ENCODE measurements at regions not wholly inside any gene's neighbourhood (a gene's known extent, or its start where the extent isn't known, plus 50 kb on each side); places are given as distances from the start of the nearest gene placed in this dataset.
"Not testable (repeated sequence)": the region's sequence is repeated elsewhere in the genome, so short reads cannot be mapped to it uniquely, and the experiment has no call there.

DNA sequence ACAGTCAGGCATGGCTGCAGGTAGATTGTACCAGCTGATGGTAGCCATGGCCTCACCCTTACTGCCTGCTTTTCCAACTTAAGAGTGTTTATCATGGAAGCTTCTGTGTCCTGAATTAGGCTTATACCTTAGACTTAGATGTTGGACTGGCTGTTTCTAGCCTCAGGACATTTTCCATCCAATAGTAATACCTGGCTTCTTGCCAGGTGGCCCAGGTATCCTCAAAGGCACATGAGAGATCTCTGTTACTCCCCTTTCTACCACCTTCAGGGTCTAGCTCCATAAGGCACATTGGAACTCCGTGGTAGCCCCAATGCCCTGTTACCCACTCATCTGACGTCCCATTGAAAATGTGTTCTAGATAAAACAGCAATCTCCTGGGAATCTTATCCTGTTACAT lies 407.5 kb downstream of the SPRY2 start:
- DNase-seq (ENCODE audit: low read depth in 3 of 3, low spot score in 1 of 3), result no peak

- no peak for DNase-seq (ENCODE audit: low read depth in 3 of 3, low spot score in 1 of 3)
Measured at GRCh38 chr13:79932556-79932955, 408.4 kb downstream of the SPRY2 start.

- not testable (repeated sequence) for DNase-seq (ENCODE audit: low read depth in 3 of 3, low spot score in 1 of 3)
Measured at GRCh38 chr13:79923973-79924556, 416.9 kb downstream of the SPRY2 start.

GRCh38 chr13:79919091-79919490 lies 421.8 kb downstream of the SPRY2 start:
- DNase-seq (ENCODE audit: low read depth in 3 of 3, low spot score in 1 of 3), result no peak

DNA sequence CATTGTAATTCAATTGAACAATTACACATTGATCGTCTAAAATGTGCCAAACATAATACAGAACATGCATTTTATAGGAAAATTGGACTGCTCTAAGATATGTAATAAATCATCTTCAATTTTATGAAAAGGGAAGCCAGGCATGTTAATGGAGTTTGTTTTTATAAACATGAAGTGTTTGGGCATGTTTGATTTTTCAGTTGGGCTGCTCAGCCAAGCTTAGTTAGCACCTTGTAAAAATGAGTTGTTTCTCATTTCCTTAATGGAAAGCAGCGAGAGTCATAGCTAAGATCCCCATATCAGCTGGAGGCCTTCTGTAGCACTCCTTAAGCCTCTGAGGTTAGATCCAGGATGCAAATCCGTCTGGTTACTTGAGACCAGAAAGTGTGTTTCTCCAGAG lies 422.3 kb downstream of the SPRY2 start:
- no peak for DNase-seq (ENCODE audit: low read depth in 3 of 3, low spot score in 1 of 3)

- no peak for DNase-seq (ENCODE audit: low read depth in 3 of 3, low spot score in 1 of 3)
Measured at GRCh38 chr13:79917628-79918027, 423.3 kb downstream of the SPRY2 start.

- DNase-seq (ENCODE audit: low read depth in 3 of 3, low spot score in 1 of 3), result no peak
Measured at GRCh38 chr13:79915114-79915811, 425.7 kb downstream of the SPRY2 start.

DNA sequence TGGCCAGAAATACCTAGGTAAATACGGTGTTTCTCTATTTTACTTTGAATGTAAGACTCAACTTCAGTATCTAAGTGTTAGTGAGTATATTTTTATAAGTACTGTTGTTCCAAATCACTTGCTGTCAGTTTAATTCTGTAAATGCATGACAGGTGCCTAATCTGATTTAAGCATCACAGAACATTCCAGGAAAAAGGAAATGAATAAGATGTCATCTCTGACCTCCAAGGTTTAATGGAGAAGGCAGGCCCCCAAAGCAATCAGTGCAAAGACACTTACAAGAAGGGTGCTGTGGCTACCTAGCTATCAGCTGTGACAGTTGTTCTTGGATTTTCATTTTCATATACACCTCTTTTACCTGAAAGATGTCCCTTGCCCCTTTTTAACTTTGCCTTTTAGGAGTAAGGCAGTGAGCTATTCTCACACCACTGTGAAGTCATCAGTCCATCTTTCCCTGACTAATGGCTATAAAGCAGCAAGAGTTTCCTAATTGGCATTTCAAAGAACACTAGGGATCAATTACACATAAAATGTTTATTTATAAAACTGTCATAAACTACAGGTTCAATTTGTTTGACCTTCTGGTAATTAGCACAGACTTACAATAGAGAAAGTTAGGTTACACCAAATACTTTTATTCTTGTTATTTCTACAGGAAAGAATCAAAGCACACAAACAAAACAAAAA lies 427.6 kb downstream of the SPRY2 start:
- DNase-seq (ENCODE audit: low read depth in 3 of 3, low spot score in 1 of 3), result no peak

DNA sequence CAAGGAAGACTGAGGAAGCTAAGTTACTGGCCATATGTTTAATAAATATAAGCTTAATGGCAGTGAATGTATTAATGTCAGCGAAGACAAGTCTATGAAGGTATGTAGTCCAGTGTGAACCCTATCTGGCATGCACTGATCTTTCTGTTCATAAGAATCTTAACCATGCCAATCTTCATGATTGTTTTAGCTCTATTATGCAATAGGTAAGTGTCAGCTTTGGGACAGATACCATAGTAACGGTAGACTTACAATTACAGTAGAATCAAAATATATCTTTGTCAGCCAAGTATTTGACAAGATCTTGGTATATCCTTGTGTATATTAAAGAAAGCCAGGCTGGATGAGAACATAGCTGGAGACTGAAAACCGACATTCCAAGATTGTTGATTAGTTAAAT lies 428.5 kb downstream of the SPRY2 start:
- no peak for DNase-seq (ENCODE audit: low read depth in 3 of 3, low spot score in 1 of 3)

DNA sequence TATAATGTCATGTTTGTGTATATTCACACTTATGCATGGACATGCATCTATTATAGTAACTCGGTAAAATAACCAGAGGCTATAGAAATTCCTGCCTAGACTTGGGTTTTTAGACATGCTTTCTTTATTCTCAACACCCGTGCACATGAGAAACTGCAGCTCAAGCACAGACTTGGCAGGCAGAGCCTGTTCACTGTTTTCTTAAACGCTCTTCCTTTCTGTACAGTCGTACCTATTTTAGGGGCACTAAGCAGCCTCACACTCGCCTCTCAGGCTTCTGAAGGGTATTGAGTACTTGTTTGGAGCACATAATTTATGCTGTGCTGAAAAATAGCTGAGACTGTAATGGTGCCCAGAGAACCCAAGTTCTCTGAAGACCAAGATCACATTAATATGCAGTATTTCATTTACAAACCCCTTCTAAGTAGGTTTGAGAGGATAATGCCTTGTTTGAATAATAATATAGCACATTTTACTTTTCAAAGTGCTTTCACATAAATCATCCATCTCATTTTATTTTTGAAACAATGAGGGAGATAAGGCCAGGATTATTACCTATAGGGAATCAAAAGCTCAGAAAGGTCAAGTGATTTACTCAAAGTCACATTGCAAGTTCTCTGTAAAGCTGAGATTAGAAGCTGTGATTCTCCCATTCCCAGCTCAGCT lies 429.9 kb downstream of the SPRY2 start:
- no peak for DNase-seq (ENCODE audit: low read depth in 3 of 3, low spot score in 1 of 3)

- DNase-seq (ENCODE audit: low read depth in 3 of 3, low spot score in 1 of 3), result no peak
Measured at GRCh38 chr13:79909644-79910043, 428.7 kb downstream of the NDFIP2 start.

DNA sequence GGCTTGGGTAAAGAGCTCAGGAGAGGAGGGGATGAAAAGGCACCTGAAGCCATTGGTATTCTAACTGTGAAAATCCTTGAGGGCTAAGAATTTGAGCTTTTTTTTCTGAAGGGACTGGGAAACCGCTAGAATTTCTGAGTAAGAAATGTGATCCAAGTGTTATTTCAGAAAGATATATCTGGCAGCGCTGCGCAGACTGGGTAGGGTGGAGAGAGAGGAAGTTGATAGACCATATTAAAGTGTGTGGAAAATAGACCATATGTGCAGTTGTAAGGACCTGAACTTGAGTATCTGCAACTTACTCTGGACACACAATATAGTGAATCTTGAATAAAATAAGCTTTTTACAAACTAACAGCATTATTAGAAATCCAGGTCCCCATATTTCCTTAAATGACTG lies 427.4 kb downstream of the NDFIP2 start:
- no peak for DNase-seq (ENCODE audit: low read depth in 3 of 3, low spot score in 1 of 3)

DNA sequence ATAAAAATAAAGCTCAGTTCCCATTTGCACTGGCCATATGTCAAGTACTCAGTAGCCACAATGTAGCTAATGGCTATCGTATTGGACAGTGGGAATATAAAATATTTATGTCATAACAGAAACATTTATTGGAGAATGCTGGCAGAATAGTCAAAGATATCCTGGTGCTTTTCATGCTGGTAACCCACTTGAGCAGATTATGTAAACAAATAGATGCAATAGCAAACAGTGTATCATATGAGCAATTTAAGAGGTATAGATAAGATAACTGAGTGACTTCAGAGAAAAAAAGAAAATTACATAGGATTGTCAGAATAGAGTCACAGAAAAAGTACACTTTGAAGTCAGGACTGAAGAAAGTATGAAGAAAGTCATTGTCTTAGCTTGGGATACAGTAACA lies 426.6 kb downstream of the NDFIP2 start:
- no peak for DNase-seq (ENCODE audit: low read depth in 3 of 3, low spot score in 1 of 3)

DNA sequence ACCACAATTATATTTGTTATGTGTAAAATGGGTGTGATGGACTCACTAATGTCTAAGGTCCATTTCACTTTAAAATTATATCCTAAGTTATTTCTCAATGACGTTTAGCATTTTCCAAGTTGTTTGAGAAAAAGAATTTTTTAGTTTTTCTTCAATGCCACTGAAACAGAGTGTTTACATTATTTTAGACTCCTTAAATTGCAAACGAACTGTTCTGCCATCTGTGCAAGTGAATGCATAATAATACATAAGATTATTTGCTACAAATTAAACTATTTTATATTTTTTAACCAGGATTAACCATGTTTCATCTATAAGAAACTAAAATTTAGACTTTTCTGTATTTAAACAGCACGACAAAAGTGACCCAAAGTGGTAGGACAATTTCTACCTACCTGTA lies 425.4 kb downstream of the NDFIP2 start:
- DNase-seq (ENCODE audit: low read depth in 3 of 3, low spot score in 1 of 3), result no peak

DNA sequence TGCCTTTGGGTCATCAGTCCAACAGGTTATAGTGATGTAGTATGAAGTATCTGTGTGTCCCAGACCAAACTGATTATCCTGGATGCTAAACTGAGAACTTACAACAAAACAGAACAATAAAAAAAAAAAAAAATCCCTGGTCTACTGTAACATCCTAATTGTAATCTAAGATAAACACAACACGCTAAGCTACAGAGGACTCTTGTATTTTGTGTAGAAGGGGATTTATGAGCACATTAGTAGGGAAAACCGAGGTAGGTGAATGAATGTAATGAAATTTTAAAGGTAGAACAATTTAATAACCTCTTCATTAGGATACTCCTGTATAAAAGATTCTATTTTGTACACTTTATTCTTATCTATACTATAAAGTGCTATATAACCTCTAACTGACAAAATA lies 424.1 kb downstream of the NDFIP2 start:
- DNase-seq (ENCODE audit: low read depth in 3 of 3, low spot score in 1 of 3), result no peak

DNA sequence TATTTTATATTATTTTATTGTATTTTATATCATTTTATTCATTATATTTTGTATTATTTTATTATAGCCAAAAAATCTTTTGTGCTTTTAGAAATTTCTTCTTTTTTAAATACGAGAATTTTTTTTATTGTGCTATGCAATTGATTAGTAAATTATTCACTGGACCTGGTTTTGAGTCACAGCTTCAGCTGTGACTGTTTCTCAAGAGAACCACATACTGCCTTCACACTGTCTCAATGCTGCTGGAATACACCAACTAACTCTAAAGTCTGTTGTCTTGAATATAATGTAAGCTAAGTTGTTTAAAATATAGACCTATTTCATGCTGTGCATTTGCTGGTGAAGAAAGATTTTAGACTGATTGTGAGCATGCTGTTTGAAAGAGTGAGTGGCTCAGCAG lies 423.6 kb downstream of the NDFIP2 start:
- DNase-seq (ENCODE audit: low read depth in 3 of 3, low spot score in 1 of 3), result no peak

DNA sequence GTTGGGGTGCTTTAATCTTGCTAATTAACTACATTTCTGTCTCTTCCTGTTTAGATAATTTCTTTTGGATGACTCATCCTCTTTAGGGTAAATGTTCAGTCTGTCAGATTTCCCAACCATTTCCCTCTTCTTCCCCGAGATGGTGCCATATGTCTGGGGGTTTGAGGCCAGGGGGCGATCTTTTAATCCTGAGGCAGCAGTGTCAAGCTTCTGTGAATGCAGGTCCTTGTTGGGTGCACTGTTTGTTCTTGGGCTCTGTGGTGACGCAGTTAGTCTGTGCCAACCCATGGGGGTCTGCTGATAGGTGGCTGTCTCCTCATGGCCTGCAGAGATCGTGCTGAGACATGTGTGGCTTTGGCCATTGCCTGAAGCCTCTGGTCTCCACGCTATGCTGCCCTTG lies 420.4 kb downstream of the NDFIP2 start:
- no peak for DNase-seq (ENCODE audit: low read depth in 3 of 3, low spot score in 1 of 3)

DNA sequence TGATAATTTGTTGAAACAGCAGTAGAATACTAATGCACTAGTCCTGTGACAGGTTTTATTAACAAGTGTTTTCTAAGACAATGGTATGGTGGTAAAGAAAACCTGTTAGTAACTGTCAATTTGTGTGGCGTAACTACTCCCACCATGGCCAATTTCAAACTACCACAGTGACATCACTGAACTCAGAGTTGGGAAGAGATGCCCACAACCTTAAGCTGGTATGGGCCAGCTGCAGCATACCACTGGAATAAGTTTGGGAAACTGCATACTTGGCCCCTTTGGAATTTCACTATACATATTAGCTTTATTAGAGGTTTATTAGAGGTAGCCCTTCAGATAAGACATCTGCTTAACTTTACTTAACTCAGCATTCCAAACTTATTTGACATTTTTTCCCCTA lies 419.4 kb downstream of the NDFIP2 start:
- DNase-seq (ENCODE audit: low read depth in 3 of 3, low spot score in 1 of 3), result no peak

GRCh38 chr13:79898996-79899395 lies 418.0 kb downstream of the NDFIP2 start:
- no peak for DNase-seq (ENCODE audit: low read depth in 3 of 3, low spot score in 1 of 3)

DNA sequence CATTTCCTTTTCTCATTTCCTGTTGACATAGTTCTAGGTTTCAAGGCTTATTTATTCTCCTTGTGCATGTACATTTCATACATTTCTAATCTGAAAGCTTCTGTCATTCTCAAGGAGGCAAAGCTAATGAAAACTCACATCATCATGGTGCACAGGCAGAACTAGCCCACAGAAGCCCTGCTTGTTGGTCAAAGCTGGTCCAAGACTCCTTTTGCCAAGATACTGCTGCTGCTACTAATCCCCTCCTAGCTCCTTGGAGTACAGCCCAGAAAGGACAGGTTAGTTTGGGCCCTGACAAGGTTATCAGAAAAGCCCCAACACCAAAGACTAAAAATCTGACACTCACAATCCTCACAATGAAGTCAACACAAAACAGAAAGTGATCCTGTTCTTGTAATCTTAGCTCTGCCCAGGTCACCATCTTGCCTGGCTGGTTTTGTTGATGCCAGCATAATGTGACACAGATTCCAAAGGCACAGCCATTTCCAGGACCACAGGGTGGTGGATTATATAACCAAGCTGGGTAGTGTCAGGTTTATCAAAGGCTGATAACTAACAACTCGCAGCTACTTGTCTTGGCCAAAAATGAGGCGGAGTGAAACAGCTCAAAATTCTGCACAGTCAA lies 417.4 kb downstream of the NDFIP2 start:
- DNase-seq (ENCODE audit: low read depth in 3 of 3, low spot score in 1 of 3), result no peak

GRCh38 chr13:79896851-79897250 lies 415.9 kb downstream of the NDFIP2 start:
- DNase-seq (ENCODE audit: low read depth in 3 of 3, low spot score in 1 of 3), result no peak

DNA sequence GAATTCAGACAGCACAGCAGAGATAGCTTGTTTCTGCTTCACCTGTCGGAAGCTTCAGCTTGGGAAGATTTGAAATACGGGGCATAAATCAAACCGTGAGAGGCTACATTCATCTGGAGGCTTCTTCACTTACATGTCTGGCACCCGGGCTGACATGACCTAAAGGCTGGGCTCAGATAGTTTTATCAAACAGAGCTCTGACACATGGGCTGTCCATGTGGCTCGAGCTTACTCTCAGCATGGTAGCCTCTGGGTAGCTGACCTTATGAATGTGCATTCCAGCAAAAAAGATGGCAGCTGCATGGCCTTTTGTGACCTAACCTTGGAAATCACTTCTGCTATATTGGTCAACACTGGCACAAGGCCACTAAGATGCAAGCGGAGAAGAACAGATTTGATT lies 414.5 kb downstream of the NDFIP2 start:
- DNase-seq (ENCODE audit: low read depth in 3 of 3, low spot score in 1 of 3), result no peak

All from stimulated activated CD4-positive, alpha-beta T cell treated with anti-CD3 and anti-CD28 coated beads, TNF-alpha, amount 100 ng/mL, for 1 hour (primary cell).